ENCODE measurements at regions not wholly inside any gene's neighbourhood (a gene's known extent, or its start where the extent isn't known, plus 50 kb on each side); places are given as distances from the start of the nearest gene placed in this dataset.

- no peaks in the 10 kb centered on the region for H3K9me3 ChIP-seq
- intact Hi-C loops (cut with DNase I), result no loop called here
- H3K27me3 ChIP-seq, result no peaks in the 10 kb centered on the region
- no peak for TF ChIP-seq CTCF (IDR thresholded peaks at IDR 0.05)
- H3K9ac ChIP-seq (ENCODE audit: low read depth in 2 of 2, low read length in 2 of 2), result no peak overlapping the region
- no peak for DNase-seq
- H3K36me3 ChIP-seq, result no peaks in the 10 kb centered on the region
- H3K4me3 ChIP-seq, result no peak overlapping the region
- H3K4me1 ChIP-seq, result no peaks in the 10 kb centered on the region
- H3K27ac ChIP-seq, result no peak overlapping the region
Measured at GRCh38 chr21:21666689-21667088, 668.5 kb downstream of the NCAM2 start.

- TF ChIP-seq CTCF (IDR thresholded peaks at IDR 0.05), result no peak
- no peak overlapping the region for H3K27ac ChIP-seq
- no peak for DNase-seq
- H3K9ac ChIP-seq (ENCODE audit: low read depth in 2 of 2, low read length in 2 of 2), result no peak overlapping the region
- no peaks in the 10 kb centered on the region for H3K27me3 ChIP-seq
- H3K4me3 ChIP-seq, result no peak overlapping the region
- H3K36me3 ChIP-seq, result no peaks in the 10 kb centered on the region
- no peaks in the 10 kb centered on the region for H3K9me3 ChIP-seq
- H3K4me1 ChIP-seq, result no peaks in the 10 kb centered on the region
- intact Hi-C loops (cut with DNase I), result no loop called here
Measured at GRCh38 chr21:21668198-21668597, 670.0 kb downstream of the NCAM2 start.

DNA sequence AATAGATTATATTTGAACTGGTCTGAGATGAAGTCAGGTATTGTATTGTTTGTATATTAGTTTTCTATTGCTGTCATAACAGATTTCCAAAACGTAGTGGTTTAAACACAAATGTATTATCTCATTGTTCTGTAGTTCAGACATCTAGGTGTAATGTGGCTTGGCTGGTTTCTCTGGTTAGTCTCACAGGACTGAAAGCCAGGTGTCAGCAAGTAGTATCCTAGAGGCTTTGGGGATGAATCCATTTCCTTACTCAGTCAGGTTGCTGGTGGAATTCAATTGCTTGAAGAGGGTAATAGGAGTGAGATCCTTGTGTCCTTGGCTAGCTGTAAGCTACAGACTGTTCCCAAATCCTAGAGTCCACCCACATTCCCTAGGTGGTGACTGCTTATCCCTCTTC, 675.8 kb downstream of the NCAM2 start:
- Histone ChIP-seq H3K9me3 (no peaks in the 10 kb centered on the region), H3K27ac (no peak overlapping the region), H3K4me3 (no peak overlapping the region), H3K27me3 (no peaks in the 10 kb centered on the region), H3K36me3 (no peaks in the 10 kb centered on the region), H3K9ac (ENCODE audit: low read depth in 2 of 2, low read length in 2 of 2) (no peak overlapping the region), H3K4me1 (no peaks in the 10 kb centered on the region)
- no peak for TF ChIP-seq CTCF (IDR thresholded peaks at IDR 0.05)
- intact Hi-C loops (cut with DNase I), result no loop called here
- no peak for DNase-seq

- Histone ChIP-seq H3K27me3 (no peaks in the 10 kb centered on the region), H3K36me3 (no peaks in the 10 kb centered on the region), H3K27ac (no peak overlapping the region), H3K9me3 (no peaks in the 10 kb centered on the region), H3K4me3 (no peak overlapping the region), H3K9ac (ENCODE audit: low read depth in 2 of 2, low read length in 2 of 2) (no peak overlapping the region), H3K4me1 (no peaks in the 10 kb centered on the region)
- intact Hi-C loops (cut with DNase I), result no loop called here
- TF ChIP-seq CTCF (IDR thresholded peaks at IDR 0.05), result no peak
- no peak for DNase-seq
Measured at GRCh38 chr21:21675601-21676000, 677.4 kb downstream of the NCAM2 start.

- no peaks in the 10 kb centered on the region for H3K9me3 ChIP-seq
- H3K9ac ChIP-seq (ENCODE audit: low read depth in 2 of 2, low read length in 2 of 2), result no peak overlapping the region
- no peak overlapping the region for H3K27ac ChIP-seq
- intact Hi-C loops (cut with DNase I), result no loop called here
- no peak overlapping the region for H3K4me3 ChIP-seq
- DNase-seq, result no peak
- H3K36me3 ChIP-seq, result no peaks in the 10 kb centered on the region
- no peaks in the 10 kb centered on the region for H3K27me3 ChIP-seq
- H3K4me1 ChIP-seq, result no peaks in the 10 kb centered on the region
- no peak for TF ChIP-seq CTCF (IDR thresholded peaks at IDR 0.05)
Measured at GRCh38 chr21:21682172-21682571, 684.0 kb downstream of the NCAM2 start.

DNA sequence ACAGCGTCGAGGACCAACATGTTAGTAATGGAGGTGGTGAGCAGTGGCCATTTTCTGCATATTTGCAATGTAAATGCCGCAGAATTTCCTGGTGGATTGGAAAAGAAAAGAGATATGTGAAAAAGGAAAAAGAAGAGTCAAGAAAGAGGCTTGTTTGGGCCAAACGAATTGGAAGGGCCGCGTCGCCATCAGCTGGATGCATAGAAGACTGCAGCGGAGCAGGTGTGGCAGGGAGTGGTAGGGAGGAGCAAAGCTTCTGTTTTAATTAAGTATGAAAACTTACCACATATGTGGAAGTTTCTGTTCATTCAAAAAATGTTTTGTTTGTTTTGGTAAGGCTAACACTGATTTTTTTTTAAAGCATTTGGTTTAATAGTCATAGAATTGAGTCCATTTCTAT, 690.7 kb downstream of the NCAM2 start:
- H3K9ac ChIP-seq (ENCODE audit: low read depth in 2 of 2, low read length in 2 of 2), result no peak overlapping the region
- no peaks in the 10 kb centered on the region for H3K9me3 ChIP-seq
- H3K4me1 ChIP-seq, result no peaks in the 10 kb centered on the region
- no peaks in the 10 kb centered on the region for H3K36me3 ChIP-seq
- H3K4me3 ChIP-seq, result no peak overlapping the region
- intact Hi-C loops (cut with DNase I), result no loop called here
- no peak for TF ChIP-seq CTCF (IDR thresholded peaks at IDR 0.05)
- no peak overlapping the region for H3K27ac ChIP-seq
- no peaks in the 10 kb centered on the region for H3K27me3 ChIP-seq
- DNase-seq, result no peak
